ENCODE measurements at regions not wholly inside any gene's neighbourhood (a gene's known extent, or its start where the extent isn't known, plus 50 kb on each side); places are given as distances from the start of the nearest gene placed in this dataset.

DNA sequence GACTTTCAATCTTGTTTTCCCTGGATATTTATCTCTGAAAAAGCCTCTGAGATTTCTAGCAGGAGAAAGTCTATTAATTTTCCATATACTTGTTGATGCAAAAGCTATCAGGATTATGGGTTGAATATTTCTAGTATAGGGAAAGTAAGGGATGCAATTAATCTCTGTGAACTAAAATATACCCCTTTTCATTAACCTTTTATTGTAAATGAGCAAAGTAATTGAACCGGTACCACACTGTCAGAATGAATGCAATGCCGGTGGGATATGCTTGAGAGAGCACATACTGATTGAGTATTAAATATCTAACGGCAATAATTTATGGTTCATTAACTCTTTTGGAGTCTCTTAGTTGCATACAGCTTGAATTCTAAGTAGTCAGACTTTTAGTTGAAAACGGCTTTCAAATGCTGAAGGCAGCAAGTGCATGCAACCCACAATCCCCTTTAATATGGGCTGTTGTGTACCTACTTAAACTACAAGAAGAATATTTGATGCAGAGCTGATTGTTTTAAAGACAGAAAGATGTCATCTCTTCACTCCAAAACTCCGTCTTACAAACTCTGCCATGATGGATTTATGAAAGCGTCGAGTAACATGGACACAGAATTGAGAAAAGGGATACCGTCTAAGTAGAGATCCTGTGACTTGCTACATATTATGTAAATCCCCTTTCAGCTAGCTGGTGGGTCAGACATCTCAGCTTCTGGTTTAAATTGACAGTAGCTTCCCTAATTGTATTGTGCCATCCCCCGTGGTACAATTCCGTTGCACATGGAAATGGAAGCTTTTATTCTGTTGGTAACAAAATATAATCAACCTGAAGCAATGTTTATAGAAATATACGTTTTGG is 141.3 kb upstream of the CDH8 start:
- TF ChIP-seq TAF1 (IDR thresholded peaks at IDR 0.05; ENCODE audit: borderline replicate concordance, insufficient read depth, low read length) (no peak), SIN3A (IDR thresholded peaks at IDR 0.05; ENCODE audit: borderline replicate concordance, insufficient read depth, low read length) (no peak), POLR2AphosphoS5 (IDR thresholded peaks at IDR 0.05; ENCODE audit: low read depth, low read length) (no peak), FOXP2 (optimal IDR thresholded peaks at IDR 0.05; ENCODE audit: borderline replicate concordance, extremely low read depth, extremely low read length, insufficient read depth) (no peak)
- TF ChIP-seq, protein P1, sequence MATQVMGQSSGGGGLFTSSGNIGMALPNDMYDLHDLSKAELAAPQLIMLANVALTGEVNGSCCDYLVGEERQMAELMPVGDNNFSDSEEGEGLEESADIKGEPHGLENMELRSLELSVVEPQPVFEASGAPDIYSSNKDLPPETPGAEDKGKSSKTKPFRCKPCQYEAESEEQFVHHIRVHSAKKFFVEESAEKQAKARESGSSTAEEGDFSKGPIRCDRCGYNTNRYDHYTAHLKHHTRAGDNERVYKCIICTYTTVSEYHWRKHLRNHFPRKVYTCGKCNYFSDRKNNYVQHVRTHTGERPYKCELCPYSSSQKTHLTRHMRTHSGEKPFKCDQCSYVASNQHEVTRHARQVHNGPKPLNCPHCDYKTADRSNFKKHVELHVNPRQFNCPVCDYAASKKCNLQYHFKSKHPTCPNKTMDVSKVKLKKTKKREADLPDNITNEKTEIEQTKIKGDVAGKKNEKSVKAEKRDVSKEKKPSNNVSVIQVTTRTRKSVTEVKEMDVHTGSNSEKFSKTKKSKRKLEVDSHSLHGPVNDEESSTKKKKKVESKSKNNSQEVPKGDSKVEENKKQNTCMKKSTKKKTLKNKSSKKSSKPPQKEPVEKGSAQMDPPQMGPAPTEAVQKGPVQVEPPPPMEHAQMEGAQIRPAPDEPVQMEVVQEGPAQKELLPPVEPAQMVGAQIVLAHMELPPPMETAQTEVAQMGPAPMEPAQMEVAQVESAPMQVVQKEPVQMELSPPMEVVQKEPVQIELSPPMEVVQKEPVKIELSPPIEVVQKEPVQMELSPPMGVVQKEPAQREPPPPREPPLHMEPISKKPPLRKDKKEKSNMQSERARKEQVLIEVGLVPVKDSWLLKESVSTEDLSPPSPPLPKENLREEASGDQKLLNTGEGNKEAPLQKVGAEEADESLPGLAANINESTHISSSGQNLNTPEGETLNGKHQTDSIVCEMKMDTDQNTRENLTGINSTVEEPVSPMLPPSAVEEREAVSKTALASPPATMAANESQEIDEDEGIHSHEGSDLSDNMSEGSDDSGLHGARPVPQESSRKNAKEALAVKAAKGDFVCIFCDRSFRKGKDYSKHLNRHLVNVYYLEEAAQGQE (IDR thresholded peaks at IDR 0.05; ENCODE audit: insufficient read depth in 1 of 2, low read depth in 2 of 2, low read length in 2 of 2), result no peak

DNA sequence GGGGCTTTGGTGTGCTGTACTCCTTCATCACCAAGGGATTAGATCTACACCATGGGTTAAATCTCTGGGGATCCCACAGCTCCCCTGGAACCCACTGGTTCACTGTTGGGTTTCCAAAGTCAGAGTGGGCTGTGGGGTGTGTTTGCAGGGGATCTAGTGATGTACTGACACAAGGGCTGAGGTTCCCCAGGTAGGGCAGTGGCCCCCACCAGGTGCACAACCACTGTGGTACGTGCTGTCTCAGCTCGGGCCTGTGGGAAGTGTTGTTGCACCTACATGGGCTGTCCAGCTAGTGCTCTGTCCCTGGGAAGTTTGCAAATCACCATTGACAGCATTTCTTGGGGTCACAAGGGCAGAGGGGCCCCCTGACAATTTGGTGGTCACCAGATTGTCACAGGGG is 134.4 kb upstream of the CDH8 start:
- TF ChIP-seq FOXP2 (optimal IDR thresholded peaks at IDR 0.05; ENCODE audit: borderline replicate concordance, extremely low read depth, extremely low read length, insufficient read depth), result no peak
- no peak for TF ChIP-seq TAF1 (IDR thresholded peaks at IDR 0.05; ENCODE audit: borderline replicate concordance, insufficient read depth, low read length)
- TF ChIP-seq, protein P1 (IDR thresholded peaks at IDR 0.05; ENCODE audit: insufficient read depth in 1 of 2, low read depth in 2 of 2, low read length in 2 of 2), result no peak
- TF ChIP-seq POLR2AphosphoS5 (IDR thresholded peaks at IDR 0.05; ENCODE audit: low read depth, low read length), result no peak
- TF ChIP-seq SIN3A (IDR thresholded peaks at IDR 0.05; ENCODE audit: borderline replicate concordance, insufficient read depth, low read length), result no peak

- TF ChIP-seq TAF1 (IDR thresholded peaks at IDR 0.05; ENCODE audit: borderline replicate concordance, insufficient read depth, low read length) (no peak), FOXP2 (optimal IDR thresholded peaks at IDR 0.05; ENCODE audit: borderline replicate concordance, extremely low read depth, extremely low read length, insufficient read depth) (no peak), POLR2AphosphoS5 (IDR thresholded peaks at IDR 0.05; ENCODE audit: low read depth, low read length) (no peak), SIN3A (IDR thresholded peaks at IDR 0.05; ENCODE audit: borderline replicate concordance, insufficient read depth, low read length) (no peak)
- TF ChIP-seq, protein P1 (IDR thresholded peaks at IDR 0.05; ENCODE audit: insufficient read depth in 1 of 2, low read depth in 2 of 2, low read length in 2 of 2), result no peak
These were observed 131.3 kb upstream of the CDH8 start for GRCh38 chr16:62167551-62167950.

GRCh38 chr16:62157544-62157943 is 121.3 kb upstream of the CDH8 start:
- TF ChIP-seq FOXP2 (optimal IDR thresholded peaks at IDR 0.05; ENCODE audit: borderline replicate concordance, extremely low read depth, extremely low read length, insufficient read depth) (no peak), TAF1 (IDR thresholded peaks at IDR 0.05; ENCODE audit: borderline replicate concordance, insufficient read depth, low read length) (no peak), POLR2AphosphoS5 (IDR thresholded peaks at IDR 0.05; ENCODE audit: low read depth, low read length) (no peak), SIN3A (IDR thresholded peaks at IDR 0.05; ENCODE audit: borderline replicate concordance, insufficient read depth, low read length) (no peak)
- TF ChIP-seq, protein P1 (IDR thresholded peaks at IDR 0.05; ENCODE audit: insufficient read depth in 1 of 2, low read depth in 2 of 2, low read length in 2 of 2), result no peak

All from PFSK-1 (cell line).